GM18858 (cell line): ENCODE measurements at regions not wholly inside any gene's neighbourhood (a gene's known extent, or its start where the extent isn't known, plus 50 kb on each side); places are given as distances from the start of the nearest gene placed in this dataset.

Experiments used
- ATAC-seq: cut with Tn5 transposase; IDR thresholded peaks from one replicate; pipeline ENCODE4 v1.9.1; 2021; ENCODE audit not compliant: unreplicated experiment

- ATAC-seq = no peak
These were observed 396.4 kb downstream of the INHBA start for GRCh38 chr7:41306486-41306885.

DNA sequence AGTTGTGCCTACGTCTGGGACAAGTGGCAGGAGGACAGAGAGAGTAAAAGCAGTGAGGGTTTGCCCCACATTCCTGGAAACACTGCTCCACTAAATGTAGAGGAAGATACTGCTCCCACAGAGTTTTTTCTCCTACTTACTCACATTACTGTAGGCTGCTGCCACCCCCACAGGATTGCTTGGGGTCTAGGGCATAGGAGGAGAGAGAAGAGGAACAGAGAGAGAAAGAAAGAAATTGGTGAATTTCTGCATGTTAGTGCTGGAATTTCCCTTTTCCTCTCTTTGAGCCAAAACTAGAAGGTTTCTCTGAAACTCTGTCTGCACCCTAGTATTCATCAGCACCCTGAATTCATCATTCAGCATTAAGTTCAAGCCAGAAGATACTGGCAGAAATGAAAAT, 397.9 kb downstream of the INHBA start:
- no peak for ATAC-seq

GRCh38 chr7:41303709-41304108, 399.2 kb downstream of the INHBA start:
- ATAC-seq = no peak

GRCh38 chr7:41298409-41298808, 404.5 kb downstream of the INHBA start:
- ATAC-seq = no peak

GRCh38 chr7:41297166-41297565, 405.7 kb downstream of the INHBA start:
- ATAC-seq = no peak

- ATAC-seq = no peak
These were observed 407.5 kb downstream of the INHBA start for GRCh38 chr7:41295455-41295815.

GRCh38 chr7:41294556-41295454, 408.1 kb downstream of the INHBA start:
- ATAC-seq = no peak

GRCh38 chr7:41292487-41292886, 410.4 kb downstream of the INHBA start:
- no peak for ATAC-seq

GRCh38 chr7:41287559-41288335, 415.1 kb downstream of the INHBA start:
- ATAC-seq = no peak

DNA sequence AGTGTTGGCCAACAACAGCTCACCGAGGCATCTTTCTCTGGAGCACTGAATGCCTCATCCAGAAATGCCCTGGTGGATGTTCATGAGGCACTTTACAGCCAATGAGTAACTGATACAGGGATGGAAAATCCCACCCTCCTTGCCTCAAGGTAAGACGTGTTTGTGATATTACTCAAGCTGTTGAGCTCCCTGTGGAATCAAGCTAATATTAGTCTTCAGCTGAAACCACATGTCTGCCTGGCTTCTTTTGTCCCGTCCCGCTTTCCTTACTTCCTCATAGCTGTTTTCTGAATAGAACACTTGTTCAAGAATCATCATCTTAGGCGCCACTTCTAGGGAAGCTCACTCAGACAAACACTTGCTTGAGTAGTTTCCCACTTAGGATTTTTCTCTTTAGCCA, 422.4 kb downstream of the INHBA start:
- ATAC-seq = no peak

DNA sequence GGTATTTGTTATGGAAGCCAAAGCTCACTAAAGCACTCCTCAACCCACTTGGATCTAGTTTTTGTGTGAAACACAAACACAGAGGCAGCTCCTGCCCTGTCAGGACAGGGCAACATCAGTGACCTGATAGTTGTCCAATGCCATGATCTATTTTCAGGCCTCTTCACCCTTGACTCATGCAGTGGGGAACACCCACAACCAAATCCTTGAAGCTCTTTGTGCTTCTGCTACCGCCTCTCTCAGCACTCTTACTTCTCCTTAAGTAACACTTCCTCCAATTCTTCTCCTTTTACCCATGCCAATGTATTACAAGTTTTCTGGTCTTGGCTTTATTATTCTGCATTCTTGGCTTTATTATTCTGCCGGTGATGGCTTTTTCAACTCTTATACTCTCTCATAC, 425.3 kb downstream of the INHBA start:
- no peak for ATAC-seq

- no peak for ATAC-seq
These were observed 427.6 kb downstream of the INHBA start for GRCh38 chr7:41275255-41275654.

DNA sequence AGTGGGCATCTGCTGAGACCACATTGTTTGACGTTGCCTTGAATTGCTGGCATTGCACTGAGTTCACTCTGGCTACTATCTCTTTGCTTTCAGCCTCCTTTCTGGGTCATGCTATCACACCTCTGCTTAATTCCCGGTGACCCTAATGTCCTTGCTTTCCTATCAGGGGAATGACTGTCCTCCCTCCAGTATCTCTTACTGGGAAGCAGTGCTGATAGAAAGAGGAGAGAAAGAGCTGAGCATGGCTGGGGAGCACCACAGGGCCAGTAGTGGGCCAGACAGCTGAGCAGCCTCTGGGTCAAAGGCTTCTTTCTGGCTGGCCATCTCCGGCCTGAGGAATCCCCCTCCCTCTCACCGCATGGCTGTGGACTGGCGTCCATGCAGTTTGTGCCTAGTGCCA, 428.7 kb downstream of the INHBA start:
- ATAC-seq = no peak

- ATAC-seq = no peak
These were observed 430.2 kb downstream of the INHBA start for GRCh38 chr7:41272664-41273063.

- no peak for ATAC-seq
These were observed 434.0 kb downstream of the INHBA start for GRCh38 chr7:41268878-41269277.

DNA sequence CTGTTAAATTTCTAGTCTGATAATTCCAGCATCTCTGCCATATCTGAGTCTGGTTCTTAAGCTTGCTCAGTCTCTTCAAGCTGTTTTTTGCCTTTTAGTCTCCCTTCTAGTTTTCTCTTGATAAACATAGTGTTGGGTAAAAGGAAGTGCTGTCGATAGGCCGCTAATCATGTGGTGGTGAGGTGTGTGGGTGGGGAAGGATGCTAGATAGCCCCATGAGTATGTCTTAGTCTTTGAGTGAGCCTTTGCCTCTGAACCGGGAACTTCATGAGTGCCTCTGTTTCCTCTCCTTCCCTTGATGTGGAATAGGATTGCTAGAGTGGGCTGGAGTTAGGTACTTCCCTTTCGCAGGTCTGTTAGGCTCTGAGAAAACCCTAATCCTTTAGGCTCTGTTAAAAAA, 441.8 kb downstream of the INHBA start:
- no peak for ATAC-seq

- ATAC-seq = no peak
These were observed 445.2 kb downstream of the INHBA start for GRCh38 chr7:41257660-41258059.

DNA sequence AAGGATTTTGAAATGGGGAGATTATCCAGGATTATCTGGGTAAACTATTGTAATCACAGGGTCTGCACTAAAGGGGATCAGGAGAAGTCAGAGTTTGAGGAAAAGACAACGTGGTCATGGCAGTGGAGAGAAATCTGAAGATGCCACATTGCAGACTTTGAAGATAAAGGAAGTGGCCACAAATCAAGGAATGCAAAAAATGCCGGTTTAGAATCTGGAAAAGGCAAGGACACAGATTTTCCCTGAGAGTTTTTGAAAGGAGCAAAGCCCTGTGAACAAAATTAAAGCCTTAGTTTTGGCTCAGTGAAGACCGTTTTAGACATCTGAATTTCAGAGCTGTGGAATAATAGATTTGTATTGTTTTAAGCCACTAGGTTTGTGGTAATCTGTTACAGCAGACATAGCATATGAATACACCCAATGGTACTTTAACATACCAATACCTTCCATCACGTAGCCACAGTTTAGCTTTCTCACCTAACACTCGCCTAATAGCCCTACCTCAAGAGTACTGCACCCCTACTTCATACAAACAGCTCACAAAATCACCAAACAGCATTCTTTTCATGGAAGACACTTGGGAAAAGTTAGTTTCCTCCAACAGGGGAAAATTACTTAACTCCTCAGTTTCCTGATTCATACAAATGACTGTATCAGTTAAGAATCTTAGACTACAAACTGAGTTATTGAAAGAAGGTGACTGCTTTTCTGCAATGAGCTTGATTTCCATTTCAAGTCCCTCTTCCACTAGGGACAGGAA, 446.5 kb downstream of the INHBA start:
- no peak for ATAC-seq

DNA sequence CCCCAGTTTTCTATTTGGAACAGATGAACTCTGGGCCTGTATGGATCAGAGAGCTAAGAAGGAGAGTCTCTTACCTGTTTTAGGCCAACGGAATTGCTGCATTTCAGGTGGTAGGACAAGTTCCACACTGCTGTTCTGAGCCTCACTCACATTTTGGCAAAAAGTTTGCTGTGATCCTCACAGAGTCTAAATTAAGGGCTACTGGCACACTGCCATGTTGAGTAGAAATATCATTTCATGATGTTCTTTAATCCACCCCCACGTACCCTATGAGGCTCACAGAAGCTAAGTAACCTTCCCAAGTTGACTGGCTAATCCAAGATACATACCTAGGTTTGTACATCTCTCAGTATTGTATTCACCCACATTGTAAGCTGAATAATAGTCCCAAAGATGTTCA, 447.2 kb downstream of the INHBA start:
- ATAC-seq = no peak

DNA sequence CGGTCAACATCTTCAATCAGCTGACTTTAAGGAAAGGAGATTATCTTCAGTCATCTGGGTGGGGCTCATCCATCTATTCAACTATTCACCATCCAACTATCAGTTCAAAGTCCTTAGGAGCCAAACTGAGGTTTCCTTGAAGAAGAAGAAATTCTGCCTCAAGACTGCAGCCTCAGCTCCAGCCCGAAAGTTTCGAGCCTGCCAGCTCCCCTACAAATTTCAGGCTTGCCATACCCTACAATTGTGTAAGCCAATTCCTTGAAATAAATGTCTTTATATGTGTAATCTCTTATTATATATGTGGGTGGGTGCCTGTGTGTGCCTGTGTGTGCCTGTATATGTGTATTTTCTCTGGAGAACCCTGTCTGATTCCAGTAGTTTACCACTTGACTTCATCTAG, 447.8 kb downstream of the INHBA start:
- no peak for ATAC-seq

GRCh38 chr7:41252957-41253356, 449.9 kb downstream of the INHBA start:
- no peak for ATAC-seq

GRCh38 chr7:41252551-41252950, 450.3 kb downstream of the INHBA start:
- no peak for ATAC-seq
